Stimulated activated CD8-positive, alpha-beta memory T cell treated with anti-CD3 and anti-CD28 coated beads, Interleukin-12 subunit alpha, Interleukin-12 subunit beta, amount 100 ng/mL, for 1 hour (primary cell): ENCODE measurements at regions not wholly inside any gene's neighbourhood (a gene's known extent, or its start where the extent isn't known, plus 50 kb on each side); places are given as distances from the start of the nearest gene placed in this dataset.

Source experiments
- DNase-seq: peaks from one replicate; pipeline ENCODE4 v3.0.0-alpha.2; 2020; ENCODE audit warnings: low read depth

DNA sequence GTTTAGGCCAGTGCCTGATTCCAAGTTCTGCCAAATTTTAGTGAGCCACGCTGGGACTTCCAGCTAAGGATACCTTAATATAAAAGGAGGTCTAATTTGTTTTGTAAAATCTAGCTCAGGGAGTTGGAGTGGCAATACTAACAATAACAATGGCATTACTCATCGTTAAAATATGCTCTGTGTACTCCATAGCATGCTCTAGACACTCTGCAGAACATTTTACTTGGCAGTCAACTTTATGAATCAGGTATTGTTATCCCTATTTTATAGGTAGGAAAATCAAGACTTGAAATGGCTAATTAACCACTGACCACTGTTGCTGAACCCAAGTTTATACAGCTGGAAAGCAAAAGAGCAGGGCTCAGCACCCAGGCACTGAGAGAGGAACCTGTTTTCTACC, 485.0 kb upstream of the KIRREL3 start:
- no peak for DNase-seq

DNA sequence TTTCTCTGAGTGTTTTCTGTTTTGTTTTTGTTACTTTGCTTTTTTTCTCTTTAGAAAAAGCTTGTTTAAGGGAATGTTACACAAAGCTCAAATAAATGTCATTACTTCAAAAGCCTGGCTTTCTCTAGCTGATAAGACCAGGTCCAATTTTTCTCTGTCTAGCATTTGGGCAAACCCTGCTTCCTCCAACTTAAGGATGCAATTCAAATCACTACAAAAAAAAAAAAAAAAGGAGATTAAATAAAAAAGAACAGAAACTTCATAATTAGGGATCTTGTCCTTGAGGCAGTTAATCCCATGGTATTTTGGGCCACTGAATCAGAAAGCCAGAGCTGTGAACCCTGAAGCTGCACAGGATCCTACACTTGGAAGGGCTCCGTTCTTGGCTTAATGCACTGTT, 480.8 kb upstream of the KIRREL3 start:
- no peak for DNase-seq

DNA sequence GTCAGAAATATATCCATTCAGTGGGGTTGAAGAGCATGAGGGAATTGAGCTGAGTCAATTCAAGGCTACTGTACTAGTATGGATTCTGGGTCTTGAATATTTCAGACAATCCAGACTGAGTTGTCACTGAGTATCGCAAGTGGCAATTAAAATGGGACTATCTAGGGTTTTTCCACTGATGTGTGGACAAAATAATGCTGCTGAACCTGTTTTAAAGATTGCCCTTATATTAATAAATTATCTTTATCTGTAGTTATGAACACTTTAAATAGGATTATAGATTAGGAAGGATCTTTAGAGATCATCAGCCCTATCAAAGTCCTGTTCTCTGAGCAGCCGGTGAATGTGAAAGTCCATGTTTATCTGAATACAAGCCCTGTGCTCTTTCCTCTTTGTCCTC, 478.3 kb upstream of the KIRREL3 start:
- DNase-seq = no peak

DNA sequence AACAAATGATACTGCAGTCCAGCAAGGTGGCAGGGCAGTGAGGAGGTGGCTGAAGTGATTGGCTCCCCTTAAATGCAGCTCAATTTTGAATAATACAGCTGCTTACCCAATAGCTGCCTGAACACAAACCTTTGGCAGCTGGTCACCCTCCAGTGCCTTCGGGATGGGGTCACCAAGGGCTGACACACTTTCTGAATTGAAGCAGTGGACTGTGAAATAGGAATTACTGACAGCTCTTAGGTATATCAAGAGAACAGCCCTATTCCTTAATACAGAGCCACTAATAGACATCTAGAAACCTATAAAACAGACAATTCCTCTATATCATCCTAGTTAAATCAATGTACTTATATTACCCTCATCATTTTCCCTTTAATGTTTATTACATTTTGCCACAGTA, 474.2 kb upstream of the KIRREL3 start:
- DNase-seq = no peak

DNA sequence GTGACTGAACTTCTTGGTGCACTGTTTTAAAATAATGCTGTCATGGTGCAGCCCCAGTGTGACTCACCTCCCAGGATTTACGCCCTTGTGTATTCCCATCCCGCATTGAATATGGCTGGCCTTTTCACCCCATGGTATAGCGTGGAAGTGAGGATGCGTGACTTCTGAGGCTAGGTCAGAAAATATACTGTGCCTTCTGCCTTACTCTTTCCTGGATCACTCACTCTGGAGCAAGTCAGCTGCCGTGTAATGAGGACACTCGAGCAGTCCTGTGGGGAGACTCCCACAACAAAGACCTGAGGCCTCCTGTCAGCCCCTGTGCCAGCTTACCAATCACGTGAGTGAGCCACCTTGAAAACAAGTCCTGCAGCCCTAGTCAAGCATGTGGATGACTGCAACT, 471.9 kb upstream of the KIRREL3 start:
- DNase-seq = no peak

DNA sequence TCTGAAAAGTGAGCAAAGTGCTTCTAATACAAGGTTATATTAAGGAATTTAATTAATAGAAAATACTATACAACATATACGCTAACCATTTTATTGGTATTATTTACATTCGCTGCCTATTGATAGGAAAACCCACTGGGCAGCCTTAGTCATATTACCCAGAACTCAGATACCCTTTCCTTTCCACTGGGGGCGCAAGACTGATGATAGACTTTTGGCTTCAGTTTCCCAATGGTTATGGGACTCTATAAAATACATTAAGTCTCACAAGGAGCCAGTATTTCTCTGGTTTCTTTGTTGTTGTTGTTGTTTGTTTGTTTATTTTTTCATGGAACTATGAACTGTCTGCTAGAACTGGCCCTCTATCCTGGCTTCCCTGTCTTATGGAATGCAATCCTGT, 471.1 kb upstream of the KIRREL3 start:
- no peak for DNase-seq

DNA sequence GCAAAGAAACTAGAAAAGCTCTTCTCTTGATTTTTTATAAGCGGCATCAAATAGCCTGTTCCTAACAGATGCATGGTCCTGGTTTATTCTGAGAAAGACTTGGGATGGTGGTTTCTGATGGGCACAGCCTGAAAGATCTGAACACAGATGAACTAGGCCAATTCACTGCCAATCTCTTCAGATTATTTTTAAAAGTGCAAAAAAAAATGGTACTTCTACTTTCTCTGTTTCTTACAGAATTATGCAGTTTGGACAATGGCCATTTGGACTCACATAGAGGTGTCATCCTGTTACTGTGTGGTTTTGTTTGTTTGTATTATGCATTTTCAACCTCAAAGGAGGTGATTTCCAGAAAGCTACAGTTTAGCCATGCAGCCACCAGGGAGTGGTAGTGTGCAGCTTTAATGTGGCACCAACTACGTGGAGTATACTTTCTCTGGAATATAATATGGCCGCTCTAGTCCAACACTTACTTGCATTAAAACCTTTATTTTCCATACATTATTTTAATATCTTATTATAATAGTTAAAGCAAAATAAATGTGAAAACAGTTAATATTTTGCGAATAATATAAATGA, 469.8 kb upstream of the KIRREL3 start:
- no peak for DNase-seq

DNA sequence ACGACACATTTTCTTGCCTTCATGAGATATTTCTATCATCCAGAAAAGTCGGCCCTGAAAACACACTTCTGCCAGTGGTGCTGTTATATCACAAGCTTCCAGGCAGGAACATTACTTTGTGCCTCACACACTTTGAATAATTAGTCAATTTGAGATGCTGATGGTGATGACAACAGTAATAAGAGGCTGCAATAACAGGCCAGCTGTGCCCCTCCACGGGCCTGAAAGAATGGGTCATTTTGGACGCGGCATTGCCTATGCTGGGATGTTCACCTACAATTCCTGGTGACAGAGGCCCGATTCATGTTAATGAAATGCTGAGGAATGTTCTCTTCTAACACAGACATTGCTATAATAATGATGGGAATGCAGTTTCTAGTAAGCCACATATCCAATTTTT, 463.8 kb upstream of the KIRREL3 start:
- no peak for DNase-seq

DNA sequence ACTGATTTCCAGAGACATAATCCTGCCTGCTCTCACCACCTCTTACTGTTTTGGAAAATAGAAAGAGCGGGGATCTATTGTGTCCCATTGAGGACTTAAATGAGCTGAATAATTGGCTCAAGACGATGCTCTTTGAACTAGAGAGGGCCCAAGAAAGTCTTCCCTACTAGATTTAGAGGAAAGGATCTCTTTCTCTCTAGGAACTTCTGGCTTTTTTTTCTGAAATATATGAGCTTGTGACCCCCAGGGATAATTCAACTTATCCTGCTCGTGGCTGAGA, 461.4 kb upstream of the KIRREL3 start:
- DNase-seq = no peak

DNA sequence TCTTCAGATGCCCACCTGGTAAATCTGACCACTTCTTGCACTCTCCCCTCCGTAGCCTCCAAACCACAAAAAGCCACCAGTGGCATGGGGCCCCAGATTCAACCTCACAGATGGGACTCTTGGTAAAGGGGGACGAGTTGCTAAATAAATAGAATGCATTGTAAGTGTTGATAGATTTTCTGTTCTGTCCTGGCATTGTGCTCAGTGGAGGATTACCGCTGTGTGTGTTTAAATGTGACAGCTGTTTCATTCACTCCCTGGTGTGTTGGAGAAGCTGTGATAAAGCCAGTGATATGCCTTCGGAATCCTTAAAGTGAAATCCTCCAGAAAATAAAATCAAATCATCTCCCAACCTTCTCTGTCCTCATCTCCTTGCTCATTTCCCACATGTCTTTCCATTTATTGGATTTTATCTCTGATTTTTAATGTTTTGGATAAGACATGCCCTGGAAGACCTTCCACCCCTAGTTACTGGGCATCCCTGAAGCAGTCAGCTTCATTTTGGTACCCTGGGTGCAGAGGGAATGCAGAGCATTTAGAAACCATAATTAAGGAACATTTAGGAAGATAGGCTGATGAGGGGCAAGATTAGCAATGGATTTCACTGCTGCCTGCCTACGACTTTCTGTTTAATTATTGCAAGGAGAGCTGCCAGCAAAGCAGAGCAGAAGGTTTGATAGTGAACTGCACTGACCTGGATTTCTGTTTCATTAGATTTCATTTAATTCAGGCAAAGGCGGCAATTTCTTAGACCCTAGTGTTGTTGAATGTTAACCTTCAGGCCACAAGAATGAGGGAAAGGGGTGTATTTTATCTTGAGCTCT, 460.9 kb upstream of the KIRREL3 start:
- no peak for DNase-seq

DNA sequence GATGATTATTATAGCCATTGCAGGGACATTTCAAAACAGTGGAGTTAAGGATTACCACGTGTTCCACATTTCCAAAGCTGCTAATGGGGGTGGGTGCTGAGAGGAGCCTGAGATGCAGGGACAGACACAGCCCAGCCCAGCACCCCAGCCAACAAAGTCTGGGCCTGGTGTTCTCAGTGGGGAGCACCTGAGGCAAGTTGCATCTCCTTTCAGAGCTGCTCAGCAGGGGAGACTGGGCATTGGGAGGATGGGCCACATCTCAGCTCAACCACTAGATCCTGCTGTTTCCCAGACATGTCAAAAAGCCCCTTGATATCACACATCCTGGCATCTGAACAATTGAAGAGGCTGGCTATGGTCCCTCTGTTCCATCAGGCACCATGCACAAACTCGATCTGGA, 458.0 kb upstream of the KIRREL3 start:
- DNase-seq = no peak

DNA sequence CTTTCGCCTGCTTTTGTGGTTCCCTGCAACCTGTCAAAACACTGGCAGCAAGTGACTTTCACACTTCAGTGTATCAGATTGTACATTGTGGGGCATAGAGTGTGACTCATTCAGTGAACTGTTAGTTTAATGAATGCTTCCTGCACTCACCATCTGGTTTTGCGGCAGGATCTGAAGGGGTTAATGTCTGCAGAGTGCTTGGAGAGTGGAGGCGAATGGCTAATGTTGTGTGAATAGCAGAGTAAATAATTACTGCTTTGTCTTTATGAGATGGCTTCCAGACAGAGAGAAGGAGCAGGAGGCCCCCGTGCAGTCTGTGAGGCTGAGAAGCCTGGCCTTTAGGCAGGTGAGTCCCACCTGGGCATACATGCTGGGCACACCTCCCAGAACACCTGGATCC, 454.3 kb upstream of the KIRREL3 start:
- no peak for DNase-seq

DNA sequence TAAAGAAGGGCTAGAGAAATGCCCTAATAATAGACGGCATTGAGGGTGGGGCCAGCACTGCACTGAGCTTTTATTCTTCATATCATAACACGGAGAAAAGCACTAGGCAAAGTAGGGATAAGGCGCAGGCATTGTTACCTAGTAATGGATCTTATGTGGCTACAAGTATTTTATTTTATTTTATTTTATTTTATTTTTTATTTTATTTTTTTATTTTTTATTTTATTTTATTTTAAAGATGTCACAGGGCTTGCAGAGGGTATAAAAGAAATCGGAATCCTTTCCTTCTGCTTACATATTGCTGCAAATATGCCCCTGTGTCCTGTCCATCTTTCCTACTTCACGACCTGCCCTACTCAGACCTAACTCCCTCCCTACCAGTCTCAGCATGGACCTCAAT, 452.0 kb upstream of the KIRREL3 start:
- no peak for DNase-seq

DNA sequence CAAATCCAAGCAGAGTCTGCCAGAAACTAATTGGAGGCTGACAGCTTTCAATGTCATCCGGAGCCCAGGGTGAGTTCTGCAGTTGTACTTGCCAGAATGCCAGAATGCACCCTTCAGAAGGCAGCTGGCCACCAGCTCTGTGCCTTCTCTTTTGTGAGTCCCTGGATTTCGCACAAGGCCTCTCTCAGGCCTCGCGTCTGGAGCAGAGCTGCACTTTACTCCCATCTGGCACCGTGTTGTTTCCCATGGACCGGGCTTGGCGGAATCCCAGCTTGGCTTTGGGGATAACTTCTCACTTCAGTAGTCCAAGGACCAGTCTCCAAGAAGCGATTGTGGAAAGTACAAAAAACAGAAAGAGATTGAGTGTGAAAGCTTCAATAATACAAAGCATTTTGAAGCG, 451.3 kb upstream of the KIRREL3 start:
- no peak for DNase-seq

DNA sequence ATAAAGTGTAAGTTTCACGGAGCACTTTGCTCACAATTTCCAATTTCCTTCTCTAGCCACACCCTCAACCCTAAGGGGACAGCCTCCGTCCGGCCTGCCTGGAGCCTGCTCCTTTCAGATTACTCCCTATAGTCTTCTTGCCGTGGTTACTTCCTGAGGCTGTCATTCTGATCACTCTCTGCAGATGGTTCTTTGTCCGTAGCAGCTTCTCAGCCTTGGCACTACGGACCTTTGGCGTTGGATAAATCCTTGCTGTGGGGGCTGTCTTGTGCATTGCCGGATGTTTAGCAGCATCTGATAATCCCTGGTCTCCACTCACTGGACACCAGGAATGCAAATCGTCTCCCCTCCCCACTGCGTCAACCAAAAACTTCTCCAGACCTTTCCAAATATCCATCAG, 447.5 kb upstream of the KIRREL3 start:
- no peak for DNase-seq

DNA sequence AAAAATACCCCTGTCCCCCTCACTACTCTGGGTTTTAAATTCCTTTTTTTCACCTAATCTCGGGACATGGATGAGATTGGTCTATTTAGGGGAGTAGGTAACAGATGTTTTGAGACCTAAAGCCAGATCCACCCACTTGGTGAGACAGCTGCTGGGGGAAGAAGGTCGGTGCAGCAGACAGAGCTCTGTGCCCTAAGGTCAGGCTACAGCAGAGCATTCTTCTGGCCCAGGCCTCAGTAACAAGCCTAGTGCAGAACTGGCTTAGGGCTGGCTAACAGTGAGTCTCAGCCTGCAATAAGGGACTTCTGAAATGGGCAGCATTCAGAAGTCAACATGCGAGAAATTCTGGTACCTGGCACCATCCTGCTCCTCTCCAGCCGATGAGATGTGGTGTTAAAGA, 444.9 kb upstream of the KIRREL3 start:
- DNase-seq = no peak

DNA sequence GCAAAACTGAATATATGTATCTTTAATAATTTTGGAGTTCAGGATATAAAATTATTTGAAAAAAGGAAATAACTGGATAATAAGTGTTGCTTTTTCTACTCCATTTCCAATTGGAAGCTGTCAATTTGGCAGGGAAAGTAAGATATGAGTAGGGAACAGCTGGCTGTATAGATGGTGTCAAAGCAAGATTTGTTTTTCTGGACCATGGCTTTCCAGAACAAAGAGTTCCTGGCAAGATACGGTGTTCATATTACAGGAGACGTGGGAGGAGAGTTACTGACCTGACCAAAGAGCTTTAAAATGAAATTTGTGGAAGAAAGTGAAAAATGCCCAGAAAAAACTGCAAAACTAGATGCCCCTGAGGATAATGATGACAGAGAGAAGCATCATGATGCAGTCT, 442.7 kb upstream of the KIRREL3 start:
- DNase-seq = no peak

DNA sequence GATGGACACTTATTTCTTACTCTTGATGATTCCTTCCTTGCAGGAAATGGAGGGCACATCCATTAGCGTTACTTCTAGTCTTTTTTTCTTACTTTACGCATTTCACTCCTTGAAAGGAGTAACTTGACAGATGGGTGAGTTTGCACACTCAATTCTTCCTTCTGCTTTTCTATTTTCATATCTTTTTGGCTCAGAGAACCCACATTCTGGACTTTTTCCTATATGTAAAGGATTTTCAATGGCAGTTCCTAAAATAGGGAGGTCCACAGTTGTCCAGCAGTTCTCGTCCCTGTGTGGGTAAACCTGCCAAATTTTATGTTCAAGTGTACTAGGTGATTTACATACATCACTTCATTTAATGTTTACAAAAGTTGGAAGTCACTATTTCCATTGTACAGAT, 440.0 kb upstream of the KIRREL3 start:
- no peak for DNase-seq

DNA sequence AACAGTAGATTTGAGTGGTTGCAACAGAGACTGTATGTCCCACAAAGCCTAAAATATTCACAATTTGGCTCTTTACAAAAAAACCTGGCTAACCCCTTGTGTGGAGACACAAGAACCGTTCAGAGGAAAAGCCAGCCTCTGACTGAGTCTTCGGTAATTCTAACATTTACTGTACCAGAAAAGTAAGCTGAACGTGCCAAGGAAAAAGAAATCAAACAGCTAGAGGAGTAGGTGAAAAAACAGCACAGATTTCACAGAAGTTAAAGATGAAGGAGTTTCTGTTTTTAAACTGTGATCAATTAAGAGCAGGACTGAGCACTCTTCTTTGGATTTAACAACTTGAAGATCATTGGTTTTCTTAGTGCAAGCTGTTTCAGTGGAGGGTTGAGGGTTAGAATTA, 424.7 kb upstream of the KIRREL3 start:
- DNase-seq = no peak

DNA sequence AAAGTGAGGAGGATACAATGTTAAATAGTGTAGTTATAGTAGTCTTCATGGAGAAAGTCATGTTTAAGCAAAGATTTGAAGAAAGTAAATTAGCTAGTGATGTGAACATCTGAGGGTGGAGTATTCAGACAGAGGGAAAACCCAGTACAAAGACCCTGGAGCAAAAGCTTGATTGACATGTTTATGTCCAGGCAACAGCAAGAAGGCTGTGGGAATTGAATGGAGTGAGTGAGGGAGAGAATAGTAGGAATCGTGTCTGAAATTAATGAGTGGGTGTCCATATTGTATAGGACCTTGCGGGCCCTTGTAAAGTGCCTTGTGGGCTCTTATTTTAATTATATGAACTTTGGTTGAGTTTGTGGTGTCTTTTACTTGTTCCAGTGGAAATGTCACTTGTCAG, 424.1 kb upstream of the KIRREL3 start:
- no peak for DNase-seq

DNA sequence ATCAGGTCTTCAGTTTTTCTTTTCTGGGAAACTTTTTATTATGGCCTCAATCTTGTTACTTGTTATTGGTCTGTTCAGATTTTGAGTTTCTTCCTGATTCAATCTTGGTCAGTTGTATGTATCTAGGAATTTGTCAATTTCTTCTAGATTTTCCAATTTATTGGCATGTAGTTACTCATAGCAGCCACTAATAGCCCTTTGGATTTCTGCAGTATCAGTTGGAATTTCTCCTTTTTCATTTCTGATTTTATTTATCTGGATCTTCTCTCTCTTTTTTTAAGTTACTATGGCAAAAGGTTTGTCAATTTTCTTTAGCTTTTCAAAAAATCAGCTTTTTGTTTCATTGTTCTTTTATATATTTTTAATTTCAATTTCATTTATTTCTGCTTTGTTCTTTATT, 419.6 kb upstream of the KIRREL3 start:
- DNase-seq = no peak

DNA sequence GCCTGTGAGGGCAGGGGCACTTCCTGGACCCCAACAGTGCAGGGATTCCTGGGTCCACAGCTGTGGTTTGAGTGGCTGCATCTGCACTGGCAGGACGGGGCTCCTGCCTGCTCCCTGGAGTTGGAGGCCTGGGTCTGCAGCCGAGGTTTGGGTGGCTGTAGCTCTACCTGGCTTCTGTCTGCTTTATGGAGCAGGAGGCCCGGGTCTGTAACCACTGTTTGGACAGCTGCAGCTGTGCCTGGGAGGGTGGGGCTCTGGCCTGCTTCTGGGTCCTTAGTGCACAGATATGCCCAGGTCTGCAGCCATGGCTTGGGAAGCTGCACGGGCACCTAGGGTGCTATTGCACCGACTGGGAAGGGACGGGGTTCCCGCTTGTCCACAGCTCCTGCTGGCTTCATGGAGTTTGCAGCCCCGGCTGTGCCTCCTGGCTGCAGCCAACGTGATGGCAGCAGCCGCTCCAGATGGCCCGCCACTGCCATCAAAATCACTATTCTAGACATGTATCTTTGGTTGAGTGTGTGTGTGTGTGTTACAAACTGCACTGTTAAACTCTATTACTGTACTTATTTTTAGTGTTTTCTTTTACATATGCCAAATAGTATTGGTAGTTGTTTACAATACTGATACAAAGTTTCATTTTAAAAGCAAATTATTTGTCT, 412.3 kb upstream of the KIRREL3 start:
- DNase-seq = no peak

DNA sequence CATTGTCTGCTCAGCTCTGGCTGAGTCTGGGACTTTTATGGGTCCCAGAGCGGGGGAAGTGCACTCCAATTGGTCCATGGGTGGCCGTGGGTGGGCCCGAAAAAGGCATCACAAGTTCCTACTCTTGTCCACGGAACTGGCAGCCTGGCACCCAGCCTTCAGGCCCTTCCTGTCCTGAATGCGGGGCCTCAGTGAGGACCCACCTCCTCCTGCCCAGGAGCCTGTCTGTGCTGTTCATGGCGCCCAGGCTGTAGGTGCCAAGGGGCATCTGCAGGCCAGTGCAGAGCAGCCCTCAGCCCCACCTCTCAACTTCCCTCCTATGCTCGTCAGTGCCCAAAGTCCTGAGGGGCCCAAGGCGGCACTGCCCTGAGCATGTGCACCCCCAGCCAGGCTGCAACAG, 411.7 kb upstream of the KIRREL3 start:
- DNase-seq = no peak

DNA sequence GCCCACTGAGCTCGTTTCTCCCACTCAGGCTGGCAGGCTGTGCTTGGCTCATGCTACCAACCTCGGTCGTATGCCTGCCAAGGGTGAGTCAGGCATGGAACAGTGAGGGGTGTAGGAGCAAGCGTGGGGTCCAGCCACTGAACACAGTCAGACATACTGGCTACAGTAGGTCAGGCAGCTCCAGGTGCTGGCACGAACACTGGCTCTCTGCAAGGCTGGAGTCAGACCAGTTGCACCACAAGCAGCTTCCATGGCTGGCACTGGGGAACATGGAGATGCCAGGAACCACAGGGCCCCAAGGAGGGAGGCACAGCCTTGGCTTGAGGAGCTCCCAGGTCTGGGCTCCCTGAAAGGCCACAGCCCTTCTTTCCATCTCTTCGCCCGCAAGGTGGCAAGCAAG, 410.7 kb upstream of the KIRREL3 start:
- DNase-seq = no peak
